ENCODE measurements at regions not wholly inside any gene's neighbourhood (a gene's known extent, or its start where the extent isn't known, plus 50 kb on each side); places are given as distances from the start of the nearest gene placed in this dataset.
"Not testable (repeated sequence)": the region's sequence is repeated elsewhere in the genome, so short reads cannot be mapped to it uniquely, and the experiment has no call there.

DNA sequence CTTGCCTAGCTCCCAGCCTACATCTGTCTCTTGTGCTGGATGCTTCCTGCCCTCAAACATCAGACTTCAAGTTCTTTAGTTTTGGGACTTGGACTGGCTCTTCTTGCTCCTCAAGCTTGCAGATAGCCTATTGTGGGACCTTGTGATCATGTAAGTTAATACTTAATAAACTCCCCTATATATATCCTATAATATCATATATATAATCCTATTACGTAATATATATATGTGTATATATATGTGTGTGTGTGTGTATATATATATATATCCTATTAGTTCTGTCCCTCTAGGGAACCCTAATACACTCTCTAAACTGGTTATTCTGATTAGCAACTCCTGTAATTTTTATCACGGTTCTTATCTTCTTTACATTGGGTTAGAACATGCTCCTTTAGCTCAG, 274.9 kb upstream of the USP25 start:
- H3K4me1 ChIP-seq (ENCODE audit: control insufficient read depth, insufficient read depth, low read length); CTCF ChIA-PET; POLR2A ChIA-PET; H3K36me3 ChIP-seq (ENCODE audit: control insufficient read depth, insufficient read depth, low read length); intact Hi-C loops (cut with micrococcal nuclease; ENCODE audit: unreplicated experiment); H3K27ac ChIP-seq (ENCODE audit: low read length); H3K27me3 ChIP-seq (ENCODE audit: control insufficient read depth, insufficient read depth, low read length); H3K9me3 ChIP-seq (ENCODE audit: control insufficient read depth, insufficient read depth, low read depth, low read length); H3K4me3 ChIP-seq (ENCODE audit: low read depth in 2 of 2, low read length in 2 of 2); ATAC-seq; in situ Hi-C loops (cut with HindIII; ENCODE audit: low pct_unique_long_range_greater_than_20kb, low sequenced_read_pairs); BruUV-seq (replicated peaks); DNase-seq (ENCODE audit: low read depth, low spot score): not testable (repeated sequence)

DNA sequence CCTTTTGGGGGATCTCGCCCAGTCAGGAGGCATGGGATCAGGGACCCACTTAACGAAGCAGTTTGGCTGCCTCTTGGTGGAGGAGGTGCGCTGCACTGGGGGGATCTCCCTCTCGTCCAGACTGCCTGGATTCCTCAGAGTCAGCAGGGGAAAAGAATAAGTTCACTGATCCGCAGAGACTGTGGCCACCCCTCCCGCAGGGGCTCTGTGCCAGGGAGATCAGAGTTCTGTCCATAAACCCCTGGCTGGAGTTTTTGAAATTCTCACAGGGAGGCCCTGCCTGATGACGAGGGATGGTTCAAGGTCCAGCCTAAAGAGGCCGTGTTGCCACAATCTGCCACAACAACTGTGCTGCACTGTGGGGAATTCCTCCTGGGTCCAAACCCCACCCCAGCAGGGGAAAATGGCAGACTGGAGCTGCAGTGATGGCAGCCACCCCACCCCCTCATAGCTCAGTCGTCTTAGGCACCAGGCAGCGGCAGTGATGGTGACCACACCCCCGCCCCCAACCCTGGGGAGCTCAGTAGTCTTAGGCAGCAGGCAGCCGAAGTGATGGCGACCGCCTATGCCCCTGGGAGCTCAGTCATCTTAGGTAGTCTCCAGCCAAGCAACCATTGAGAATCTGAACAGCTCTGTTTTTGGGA, 273.8 kb upstream of the USP25 start:
- intact Hi-C loops (cut with micrococcal nuclease; ENCODE audit: unreplicated experiment) = no loop called here
- no TSS peak for BruUV-seq (replicated peaks)
- no peak for ATAC-seq

DNA sequence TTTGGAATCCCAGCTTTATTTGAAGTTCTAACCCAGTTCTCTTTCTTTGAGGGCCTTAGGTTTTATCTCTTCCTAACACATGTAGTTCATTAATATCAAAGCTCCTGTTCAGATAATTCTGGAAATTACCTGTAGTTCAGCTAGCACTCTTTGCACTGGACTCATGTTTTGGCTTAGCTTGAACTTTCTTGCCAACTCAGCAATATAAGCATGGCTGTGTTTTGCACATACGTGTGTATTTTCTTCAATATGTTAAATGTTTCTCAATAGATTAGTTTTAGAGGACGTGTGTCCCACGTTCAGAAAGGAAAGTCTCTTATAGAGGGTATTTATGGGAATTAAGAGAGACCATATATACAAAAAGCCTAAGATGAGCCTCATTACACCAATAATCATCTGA, 271.8 kb upstream of the USP25 start:
- H3K4me1 ChIP-seq (ENCODE audit: control insufficient read depth, insufficient read depth, low read length) = no peaks in the 10 kb centered on the region

More for the DNA sequence above, 273.8 kb upstream of the USP25 start:
- Histone ChIP-seq H3K4me3 (ENCODE audit: low read depth in 2 of 2, low read length in 2 of 2) (no peak overlapping the region), H3K9me3 (ENCODE audit: control insufficient read depth, insufficient read depth, low read depth, low read length) (no peaks in the 10 kb centered on the region), H3K27ac (ENCODE audit: low read length) (no peak overlapping the region), H3K4me1 (ENCODE audit: control insufficient read depth, insufficient read depth, low read length) (no peaks in the 10 kb centered on the region), H3K36me3 (ENCODE audit: control insufficient read depth, insufficient read depth, low read length) (no peaks in the 10 kb centered on the region), H3K27me3 (ENCODE audit: control insufficient read depth, insufficient read depth, low read length) (no peaks in the 10 kb centered on the region)
- ChIA-PET POLR2A (no interaction called here), CTCF (no interaction called here)
- TF ChIP-seq POLR2AphosphoS5 (IDR thresholded peaks at IDR 0.05; ENCODE audit: low read depth, low read length) = no peak
- TF ChIP-seq, protein P1, sequence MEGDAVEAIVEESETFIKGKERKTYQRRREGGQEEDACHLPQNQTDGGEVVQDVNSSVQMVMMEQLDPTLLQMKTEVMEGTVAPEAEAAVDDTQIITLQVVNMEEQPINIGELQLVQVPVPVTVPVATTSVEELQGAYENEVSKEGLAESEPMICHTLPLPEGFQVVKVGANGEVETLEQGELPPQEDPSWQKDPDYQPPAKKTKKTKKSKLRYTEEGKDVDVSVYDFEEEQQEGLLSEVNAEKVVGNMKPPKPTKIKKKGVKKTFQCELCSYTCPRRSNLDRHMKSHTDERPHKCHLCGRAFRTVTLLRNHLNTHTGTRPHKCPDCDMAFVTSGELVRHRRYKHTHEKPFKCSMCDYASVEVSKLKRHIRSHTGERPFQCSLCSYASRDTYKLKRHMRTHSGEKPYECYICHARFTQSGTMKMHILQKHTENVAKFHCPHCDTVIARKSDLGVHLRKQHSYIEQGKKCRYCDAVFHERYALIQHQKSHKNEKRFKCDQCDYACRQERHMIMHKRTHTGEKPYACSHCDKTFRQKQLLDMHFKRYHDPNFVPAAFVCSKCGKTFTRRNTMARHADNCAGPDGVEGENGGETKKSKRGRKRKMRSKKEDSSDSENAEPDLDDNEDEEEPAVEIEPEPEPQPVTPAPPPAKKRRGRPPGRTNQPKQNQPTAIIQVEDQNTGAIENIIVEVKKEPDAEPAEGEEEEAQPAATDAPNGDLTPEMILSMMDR (IDR thresholded peaks at IDR 0.05) = no peak
- no peak for TF ChIP-seq TCF7L2 (IDR thresholded peaks at IDR 0.05; ENCODE audit: low read depth, low read length)
- TF ChIP-seq, protein P2, sequence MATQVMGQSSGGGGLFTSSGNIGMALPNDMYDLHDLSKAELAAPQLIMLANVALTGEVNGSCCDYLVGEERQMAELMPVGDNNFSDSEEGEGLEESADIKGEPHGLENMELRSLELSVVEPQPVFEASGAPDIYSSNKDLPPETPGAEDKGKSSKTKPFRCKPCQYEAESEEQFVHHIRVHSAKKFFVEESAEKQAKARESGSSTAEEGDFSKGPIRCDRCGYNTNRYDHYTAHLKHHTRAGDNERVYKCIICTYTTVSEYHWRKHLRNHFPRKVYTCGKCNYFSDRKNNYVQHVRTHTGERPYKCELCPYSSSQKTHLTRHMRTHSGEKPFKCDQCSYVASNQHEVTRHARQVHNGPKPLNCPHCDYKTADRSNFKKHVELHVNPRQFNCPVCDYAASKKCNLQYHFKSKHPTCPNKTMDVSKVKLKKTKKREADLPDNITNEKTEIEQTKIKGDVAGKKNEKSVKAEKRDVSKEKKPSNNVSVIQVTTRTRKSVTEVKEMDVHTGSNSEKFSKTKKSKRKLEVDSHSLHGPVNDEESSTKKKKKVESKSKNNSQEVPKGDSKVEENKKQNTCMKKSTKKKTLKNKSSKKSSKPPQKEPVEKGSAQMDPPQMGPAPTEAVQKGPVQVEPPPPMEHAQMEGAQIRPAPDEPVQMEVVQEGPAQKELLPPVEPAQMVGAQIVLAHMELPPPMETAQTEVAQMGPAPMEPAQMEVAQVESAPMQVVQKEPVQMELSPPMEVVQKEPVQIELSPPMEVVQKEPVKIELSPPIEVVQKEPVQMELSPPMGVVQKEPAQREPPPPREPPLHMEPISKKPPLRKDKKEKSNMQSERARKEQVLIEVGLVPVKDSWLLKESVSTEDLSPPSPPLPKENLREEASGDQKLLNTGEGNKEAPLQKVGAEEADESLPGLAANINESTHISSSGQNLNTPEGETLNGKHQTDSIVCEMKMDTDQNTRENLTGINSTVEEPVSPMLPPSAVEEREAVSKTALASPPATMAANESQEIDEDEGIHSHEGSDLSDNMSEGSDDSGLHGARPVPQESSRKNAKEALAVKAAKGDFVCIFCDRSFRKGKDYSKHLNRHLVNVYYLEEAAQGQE (IDR thresholded peaks at IDR 0.05; ENCODE audit: insufficient read depth in 1 of 2, low read depth in 2 of 2, low read length in 1 of 2) = no peak
- TF ChIP-seq SIN3A (IDR thresholded peaks at IDR 0.05; ENCODE audit: borderline replicate concordance, insufficient read depth, low read depth, low read length) = no peak
- no peak for DNase-seq (ENCODE audit: low read depth, low spot score)
- in situ Hi-C loops (cut with HindIII; ENCODE audit: low pct_unique_long_range_greater_than_20kb, low sequenced_read_pairs) = no loop called here

More for the DNA sequence above, 271.8 kb upstream of the USP25 start:
- no TSS peak for BruUV-seq (replicated peaks)
- CTCF ChIA-PET = no interaction called here
- intact Hi-C loops (cut with micrococcal nuclease; ENCODE audit: unreplicated experiment) = no loop called here
- POLR2A ChIA-PET = no interaction called here
- no peak for ATAC-seq
- TF ChIP-seq, protein P2 (IDR thresholded peaks at IDR 0.05; ENCODE audit: insufficient read depth in 1 of 2, low read depth in 2 of 2, low read length in 1 of 2) = no peak
- DNase-seq (ENCODE audit: low read depth, low spot score) = no peak
- H3K36me3 ChIP-seq (ENCODE audit: control insufficient read depth, insufficient read depth, low read length) = no peaks in the 10 kb centered on the region
- H3K9me3 ChIP-seq (ENCODE audit: control insufficient read depth, insufficient read depth, low read depth, low read length) = no peaks in the 10 kb centered on the region
- no peak overlapping the region for H3K4me3 ChIP-seq (ENCODE audit: low read depth in 2 of 2, low read length in 2 of 2)
- in situ Hi-C loops (cut with HindIII; ENCODE audit: low pct_unique_long_range_greater_than_20kb, low sequenced_read_pairs) = no loop called here
- H3K27me3 ChIP-seq (ENCODE audit: control insufficient read depth, insufficient read depth, low read length) = no peaks in the 10 kb centered on the region
- H3K27ac ChIP-seq (ENCODE audit: low read length) = no peak overlapping the region

Measured in Panc1 (cell line).